Right lung (tissue), 2 donors: ENCODE measurements at regions not wholly inside any gene's neighbourhood (a gene's known extent, or its start where the extent isn't known, plus 50 kb on each side); places are given as distances from the start of the nearest gene placed in this dataset.

Experiments
- DNase-seq, 2 donors: peaks; one replicate each; pipeline ENCODE4 v3.0.0-alpha.2; 2013

DNA sequence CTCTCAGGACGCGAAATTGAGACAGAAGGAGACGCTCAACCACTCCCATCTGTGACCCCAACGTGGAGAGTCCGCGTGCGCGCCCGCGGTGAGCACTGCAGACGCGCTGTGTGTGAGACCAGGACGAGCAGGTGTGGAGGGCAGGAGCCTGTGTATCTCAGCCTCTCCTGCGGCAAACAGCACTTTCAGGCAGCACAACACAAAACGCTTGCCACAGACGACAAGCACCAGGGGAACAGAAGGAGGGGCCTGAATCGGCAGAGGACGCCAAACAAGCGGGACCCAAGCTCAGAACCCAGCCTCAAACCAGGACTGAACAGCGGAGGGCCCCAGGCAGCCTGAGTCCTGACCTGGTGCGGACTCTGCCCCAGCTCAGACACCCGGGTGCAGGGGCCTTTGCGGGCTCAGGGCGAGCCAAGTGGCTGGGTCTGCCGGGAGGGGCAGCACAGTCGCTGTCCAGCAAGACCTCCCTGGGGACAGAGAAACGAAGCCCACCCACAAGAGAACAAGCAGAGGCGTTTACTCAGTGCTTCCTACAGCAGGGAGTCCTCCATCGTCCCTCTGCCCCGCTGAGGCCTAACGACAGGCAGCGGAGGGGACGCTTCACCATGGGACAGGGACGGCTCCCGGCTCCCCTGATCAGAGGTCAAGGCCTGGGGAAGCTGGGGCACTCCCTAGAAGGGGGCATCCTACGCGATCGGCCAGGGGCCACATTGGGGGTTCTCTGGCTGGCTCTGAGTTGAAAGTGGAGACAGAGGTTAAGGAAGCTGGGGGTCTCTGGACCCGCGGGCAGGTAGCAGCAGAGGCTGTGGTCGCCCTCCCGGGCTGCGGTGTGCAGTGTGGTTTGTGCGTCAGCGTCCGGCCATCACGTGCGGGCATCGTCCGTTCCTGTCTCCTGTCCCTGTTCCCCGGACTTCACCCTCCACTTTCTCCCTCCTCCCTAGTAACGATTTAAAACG lies 560.8 kb downstream of the BRD1 start:
- DNase-seq, result no peak

DNA sequence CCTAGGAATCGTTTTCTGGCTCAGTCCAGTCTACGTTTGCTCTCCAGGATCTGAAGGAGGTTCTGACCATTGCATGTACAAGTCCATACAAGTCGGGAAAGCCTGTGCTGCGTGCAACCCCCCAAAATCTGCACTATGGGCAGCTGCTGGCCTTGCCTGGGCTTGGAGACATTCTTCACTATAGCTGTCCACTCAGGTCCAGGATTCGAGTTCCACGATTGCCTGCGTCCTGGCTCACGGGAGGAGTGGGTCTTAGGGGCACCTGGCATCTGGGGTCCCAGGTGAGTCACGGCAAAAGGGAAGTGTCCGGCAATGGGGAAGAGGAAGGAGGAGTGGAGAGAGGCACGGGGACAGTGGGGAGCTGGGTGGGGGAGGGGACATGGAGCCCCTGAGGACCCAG lies 563.0 kb downstream of the BRD1 start:
- DNase-seq, result no peak

DNA sequence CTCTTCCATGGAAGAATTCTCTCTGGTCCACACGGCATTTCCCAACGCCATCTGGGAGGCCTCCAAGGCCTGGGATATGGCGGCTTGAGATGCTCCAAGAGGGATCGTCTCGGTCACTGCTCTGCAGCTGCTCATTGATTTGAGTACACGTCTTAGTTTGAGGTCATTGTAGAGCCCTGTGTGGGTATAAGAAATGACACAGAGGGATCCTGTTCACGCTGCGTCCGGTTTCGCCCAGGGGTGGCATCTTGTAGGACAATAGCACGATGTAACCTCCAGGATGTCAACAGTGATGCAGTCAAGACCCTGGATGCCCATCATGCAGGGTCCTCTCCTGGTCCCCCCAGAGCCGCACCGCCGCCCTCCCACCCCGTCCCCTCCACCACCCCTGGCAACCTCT lies 564.6 kb downstream of the BRD1 start:
- no peak for DNase-seq

DNA sequence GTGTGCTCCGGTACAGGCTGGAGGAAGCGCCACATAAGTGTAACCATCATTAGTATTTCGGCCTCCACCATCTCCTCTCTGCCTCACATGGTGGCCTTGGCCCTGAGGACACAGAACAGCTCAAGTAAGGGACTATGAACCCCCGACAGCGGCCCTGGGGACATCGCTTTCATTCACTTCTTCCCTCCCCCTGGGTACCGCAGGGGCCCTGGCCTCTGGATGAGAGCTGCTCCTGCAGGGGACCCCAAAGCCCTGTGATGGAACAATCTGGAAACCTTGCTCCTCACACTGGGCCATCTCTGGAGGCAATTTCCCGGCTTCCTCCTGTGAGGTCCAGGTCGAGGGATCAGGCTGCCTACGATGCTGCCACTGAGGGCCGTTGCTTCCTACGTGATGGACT lies 565.5 kb downstream of the BRD1 start:
- DNase-seq, result no peak

DNA sequence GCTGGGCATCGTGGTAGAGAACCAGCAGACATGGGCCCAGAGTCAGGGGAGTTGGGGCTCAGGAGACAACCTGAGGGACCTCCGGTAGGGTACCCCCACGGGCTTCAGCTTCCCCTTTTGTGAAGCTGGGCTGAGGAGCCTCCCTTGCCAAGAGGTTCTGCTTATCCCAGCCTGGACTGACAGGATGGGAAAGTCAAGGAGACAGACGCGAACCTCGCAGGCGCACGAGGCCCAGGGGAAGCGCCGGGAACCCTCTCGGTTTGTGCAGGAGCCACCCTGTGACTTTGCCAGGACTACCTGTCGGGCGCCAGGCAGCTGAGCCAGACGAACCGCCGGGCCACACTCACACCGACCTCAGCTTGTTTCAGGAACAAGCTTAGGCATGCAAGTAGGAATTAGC lies 566.1 kb downstream of the BRD1 start:
- DNase-seq, result no peak

DNA sequence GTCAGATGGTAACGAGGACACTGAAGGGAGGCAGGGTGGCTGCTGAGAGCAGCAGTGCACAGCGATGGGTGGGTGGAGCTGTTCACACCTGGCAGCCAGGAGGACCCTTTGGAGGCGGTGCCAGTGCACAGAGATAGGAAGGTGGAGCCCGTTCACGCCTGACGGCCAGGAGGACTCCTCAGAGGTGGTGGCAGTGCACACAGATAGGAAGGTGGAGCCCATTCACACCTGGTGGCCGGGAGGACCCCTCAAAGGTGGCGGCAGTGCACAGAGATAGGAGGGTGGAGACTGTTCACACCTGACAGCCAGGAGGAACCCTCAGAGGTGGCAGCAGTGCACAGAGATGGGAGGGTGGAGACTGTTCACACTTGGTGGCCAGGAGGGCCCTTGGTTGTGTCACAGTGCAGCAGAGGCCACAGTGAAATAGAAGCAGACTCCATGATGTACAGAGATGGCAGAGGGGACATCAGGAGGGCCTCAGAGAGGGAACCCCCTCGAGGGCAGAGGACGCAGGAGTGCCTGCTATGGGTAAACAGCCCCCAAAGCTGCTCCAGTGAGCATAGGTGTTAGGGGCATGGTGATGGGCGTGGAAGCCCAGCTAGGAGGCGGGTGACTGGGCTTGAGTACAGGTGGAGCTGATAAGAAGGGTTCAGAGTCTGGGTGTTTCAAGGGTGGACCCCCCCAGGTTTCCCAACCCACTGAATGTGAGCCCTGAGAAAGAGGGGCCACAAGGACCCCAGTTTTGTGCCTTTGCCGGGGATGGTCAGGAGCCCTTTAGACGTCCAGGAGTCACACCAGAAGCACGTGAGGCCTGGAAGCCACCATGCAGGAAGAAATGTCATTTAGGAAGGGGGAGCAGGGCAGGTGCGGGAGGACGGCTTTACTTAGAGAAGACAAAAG lies 566.7 kb downstream of the BRD1 start:
- DNase-seq, result no peak

DNA sequence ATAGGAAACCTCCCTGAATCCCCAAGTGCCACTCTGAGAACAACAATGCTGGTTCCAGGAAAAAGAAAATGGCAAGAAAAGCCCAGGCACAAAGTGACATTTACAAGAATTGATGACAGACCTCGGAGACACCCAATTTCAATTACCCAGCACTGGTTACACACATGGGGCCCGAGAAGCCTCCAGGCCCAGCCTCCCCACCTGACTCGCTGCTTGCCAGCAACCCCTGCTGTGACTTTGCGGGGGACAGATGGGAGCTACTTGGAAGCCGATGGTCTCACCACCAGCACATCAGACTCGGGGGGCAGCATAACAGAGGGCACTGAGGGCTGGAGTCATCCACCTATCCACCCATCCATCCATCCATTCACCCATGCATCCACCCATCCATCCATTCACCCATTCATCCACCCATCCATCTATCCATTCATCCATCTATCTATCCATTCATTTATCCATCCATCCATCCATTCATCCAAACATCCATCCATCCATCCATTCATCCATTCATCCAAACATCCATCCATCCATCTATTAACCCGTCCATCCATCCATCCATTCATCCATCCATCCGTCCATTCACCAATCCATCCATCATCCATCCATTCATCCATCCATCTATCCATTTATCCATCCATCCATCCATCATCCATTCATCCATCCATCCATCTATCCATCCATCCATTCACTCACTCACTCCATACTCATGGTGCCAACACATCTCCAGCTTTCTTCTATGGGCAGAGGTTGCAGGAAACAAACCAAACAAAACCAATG lies 567.6 kb downstream of the BRD1 start:
- no peak for DNase-seq

DNA sequence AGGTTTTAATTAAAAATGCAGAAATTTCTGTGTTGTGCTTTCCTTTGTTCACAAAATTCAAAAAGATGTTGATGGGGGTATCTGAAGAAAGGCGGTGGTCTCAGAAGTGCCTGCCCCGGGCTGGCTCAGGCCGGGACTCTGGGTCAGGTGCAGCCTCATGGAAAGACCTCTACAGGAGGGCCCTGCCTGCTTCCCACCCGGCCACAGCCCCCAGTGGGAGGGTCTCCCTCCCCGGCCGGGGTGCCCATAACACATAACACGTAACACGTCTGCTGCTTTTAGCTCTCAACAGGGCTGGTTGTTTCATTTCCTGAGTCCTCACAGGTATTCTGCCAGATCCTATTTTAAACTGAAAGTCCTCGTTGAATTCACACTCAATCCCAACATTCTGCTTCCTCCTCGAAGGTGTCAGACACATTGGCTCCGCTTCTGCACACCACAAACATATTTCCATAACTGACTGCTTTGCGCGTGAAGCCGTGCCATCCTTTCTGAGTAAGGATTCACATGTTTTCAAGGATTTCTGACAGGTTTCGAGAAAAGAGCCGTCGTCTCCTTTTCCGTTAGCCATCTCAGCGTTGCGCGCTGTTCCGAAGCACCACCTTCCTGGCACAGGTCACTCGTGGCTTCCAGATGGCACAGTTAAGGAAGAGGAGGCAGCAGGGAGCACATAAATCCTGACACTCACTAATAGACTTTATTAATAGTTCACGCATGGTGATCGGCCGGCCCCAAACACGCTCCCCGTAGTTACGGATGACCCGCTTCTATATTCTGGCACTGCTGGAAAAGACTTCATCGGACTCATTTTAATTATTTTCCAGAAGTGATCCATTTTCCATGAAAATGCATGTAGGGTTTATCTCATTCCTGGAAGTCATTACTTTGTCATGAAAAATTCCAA lies 569.3 kb downstream of the BRD1 start:
- no peak for DNase-seq

DNA sequence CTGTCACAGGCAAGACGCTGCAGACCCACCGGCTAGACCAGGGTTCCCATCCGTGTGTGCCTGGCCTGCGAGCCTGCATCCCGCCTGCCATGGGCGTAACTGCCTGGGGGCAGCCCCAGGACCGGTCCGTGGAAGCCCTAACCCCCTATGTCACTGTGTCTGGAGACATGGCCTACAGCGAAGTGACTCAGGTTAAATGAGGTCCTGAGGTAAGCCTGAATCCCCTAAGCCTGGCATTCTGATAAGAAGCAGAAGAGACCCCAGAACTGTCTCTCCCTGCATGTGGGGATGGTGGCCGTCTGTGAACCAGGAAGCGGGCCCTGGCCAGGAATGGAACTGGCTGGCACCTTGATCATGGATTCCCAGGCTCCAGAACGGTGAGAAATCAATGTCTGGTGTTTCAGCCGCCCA lies 570.1 kb downstream of the BRD1 start:
- DNase-seq, result no peak

DNA sequence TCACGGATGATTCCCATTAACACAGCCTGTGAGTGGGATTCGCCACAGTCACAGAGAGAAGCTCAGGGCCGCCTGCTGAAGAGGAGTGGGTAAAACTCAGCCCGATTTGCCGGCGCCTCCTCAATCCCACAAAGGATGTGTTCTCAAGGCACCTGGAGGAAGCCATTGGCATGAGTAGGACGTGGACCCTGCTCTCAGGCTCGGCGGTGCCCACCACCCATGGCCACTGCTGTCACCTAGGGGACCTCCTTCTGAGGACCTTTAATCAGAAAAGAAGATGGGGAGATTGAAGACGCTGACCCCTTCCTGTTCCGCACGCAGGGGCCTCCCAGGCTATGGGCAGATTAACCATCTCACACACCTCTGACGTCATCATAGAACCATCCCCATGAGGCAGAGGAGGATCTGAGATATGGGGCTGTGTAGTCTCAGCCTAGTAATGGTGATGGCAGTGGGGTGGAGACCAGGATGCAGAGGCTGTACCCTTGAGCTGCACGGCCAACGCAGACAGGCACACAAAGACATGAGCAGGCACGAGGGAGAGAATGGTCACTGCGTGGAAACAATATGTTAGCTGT lies 571.8 kb downstream of the BRD1 start:
- no peak for DNase-seq

DNA sequence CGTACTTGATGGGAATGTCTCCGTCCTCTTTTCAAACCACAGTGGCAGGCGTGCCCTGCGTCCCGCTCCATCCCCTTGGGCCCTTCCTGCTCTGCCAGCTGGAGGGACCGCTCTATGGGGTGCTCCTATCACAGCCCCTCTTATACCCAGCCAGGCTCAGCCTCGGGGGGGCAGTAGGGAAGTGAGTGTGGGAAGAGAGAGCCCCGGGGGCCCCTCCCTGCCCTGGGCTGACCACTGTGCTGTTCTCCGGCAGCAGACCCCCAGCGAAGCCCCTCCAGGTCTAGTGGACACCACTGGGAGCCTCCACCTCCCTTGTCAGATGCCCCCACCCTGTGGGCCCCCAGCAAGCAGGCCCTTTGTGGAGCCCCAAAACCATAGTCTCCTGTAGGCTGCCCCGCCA lies 572.5 kb downstream of the BRD1 start:
- no peak for DNase-seq

DNA sequence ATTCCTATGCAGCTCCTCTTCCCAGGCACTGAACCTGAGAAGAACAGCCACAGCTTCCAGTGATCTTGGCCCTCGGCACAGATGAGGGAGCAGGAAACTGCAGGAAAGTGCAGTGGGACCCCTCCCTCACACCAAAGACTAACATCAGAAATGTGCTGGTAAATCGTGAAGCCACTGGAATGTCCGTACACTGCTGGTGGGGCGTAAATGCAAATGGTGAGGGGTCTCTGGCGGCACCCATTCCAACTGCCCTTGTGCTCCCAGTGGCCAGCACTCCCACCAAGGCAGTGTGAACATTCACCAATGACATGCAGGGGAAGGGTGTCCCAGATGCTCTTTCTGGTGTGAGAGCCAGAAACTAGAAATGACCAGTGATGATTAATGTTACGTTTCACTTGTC lies 574.0 kb downstream of the BRD1 start:
- DNase-seq, result no peak

DNA sequence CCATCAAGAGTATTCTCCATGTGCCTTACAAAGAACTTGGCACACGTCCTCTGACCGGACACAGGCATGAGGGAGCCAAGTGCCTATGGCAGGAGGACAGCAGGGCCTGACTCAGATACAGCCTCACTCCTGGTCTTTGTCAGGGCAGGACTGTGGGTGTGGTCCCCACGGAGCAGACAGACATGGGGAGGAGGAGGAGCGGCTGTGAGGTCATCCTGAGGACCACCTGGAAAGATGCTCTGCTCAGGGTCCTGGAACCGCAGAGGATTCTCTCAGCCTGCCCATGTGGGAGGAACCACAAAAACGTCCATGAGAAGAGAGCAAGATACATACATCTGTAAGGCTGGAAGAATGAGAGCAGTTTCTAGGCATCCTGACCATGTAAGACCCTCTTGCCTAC lies 576.3 kb downstream of the BRD1 start:
- DNase-seq, result no peak

DNA sequence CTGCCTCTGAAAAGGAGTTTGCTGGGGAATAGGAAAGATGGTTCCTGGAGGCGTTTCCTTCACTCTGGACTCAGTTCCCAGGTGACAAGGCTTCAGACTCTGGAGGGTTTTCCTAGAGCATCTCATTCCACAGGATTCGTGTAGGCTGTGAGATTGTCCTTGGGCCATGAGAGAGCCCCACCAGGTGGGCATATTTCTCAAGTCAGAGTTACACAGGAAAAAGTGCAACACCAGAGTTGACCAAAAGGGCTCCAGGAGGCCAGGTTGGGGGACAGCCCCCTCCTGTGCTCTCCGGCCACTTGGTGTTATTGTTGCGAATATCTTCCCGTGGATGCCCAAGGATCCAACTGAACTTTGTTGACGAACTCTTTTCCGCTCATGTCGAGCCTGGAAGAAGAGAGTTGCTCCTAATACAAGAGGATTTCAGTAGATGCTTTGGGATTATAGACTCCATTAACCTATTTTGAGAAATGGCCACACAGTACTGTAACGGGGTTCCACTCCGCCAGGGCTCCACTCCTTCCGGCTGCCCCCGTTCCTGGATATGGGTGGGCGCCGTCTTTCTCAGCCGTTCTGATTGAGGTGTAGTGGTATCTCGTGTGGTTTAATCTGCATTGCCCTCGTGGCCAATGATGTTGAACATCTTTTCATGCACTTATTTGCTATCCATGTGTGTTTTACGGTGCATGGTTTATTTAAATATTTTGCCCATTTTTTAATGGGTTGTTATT lies 580.3 kb downstream of the BRD1 start:
- DNase-seq, result no peak

DNA sequence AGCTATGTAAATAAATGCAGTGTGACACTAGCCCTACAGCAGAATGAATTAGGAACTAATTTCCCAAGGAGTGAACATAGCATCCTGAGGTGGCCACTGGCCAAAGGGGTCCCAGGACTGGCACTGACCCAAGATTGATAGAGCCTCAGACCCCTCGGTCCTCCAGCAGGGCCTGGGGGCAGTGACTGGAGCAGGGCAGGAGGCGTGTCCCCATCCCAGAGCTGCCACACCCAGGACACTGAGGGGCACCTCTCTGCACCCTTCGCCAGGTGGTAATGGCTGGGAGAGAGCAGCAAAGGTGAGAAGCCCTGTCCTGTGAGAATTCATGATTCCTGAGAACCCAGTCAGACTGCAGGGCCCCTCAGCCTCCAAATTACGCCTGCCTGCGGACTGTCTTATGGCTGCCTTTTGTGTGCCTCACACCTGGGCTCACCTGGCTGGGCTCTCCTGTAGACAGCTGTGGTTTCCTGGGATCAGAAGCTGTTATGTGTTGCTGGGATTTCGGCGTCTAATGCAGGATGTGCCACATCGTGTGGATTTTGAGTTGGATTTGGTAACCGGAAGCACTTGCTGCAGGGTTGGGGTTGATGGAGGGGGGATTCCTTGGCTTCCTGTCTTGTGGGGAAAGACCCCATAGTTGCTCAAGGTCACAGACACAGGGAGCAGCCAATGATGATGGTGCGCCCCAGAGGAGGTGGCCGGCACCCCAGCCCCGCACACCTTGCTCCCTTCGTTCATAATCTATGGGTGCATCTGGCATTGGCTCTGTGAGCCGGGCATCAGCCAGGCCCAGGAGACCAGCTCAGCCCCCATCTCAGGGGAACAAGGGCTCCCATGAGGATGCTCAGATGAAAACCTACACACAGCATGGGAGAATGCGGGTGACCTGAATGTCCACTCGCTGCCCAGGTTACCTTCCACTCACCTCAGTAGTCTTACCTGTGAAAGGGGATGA lies 582.9 kb downstream of the BRD1 start:
- no peak for DNase-seq

DNA sequence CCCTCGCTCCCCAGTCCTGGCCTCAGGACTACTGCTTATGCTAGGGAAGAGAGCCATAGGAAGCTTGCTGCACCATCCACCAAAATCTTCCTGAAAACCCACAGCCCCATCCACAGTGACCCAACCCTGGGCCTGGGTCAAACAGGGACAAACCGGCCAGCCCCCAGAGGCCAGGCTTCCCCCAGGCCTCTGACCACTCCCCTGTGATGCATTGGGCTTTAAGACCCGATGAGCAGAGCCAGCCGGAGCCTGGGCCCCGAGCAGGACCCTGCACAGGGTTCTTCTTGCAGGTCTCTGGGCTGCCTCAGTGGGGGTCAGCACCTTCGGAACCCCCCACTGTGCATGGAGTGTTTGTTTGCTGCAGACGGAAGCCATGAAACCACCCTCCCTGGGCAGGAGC lies 583.7 kb downstream of the BRD1 start:
- DNase-seq, result no peak

DNA sequence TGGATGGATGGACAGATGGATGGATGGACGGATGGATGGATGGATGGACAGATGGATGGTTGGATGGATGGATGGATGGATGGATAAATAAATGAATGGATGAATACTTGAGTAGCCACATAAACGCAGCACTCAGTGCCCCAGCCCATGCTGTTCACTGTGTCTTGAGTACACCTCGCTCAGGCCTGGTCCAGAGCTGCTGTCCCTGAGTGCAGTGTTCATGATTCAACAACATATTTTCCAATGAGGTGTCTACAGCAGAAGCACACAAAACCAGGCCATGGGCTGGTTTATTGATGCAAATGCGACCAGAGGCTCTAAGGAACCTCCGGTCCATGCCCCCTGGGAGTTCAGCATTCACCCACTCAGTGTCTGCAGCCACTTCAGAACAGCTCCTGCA lies 584.3 kb downstream of the BRD1 start:
- no peak for DNase-seq

DNA sequence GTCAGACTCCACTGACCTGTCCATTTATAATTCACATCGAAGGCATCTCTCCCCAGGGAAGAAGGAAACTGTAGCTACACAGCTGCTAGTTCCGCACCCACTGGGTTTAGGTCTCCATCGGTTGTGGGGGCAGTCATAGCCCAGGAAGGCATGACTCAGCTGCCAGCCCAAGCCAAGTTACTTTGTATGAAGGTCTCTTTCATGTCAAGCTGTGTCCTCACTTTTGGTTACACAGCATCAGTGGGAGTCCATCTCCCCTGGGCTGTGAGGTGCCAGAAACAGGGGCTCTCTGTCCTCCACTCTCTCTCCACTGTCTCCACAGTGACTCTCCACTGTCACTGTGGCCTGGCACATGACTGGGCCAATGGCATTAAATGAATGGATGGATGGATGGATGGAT lies 585.2 kb downstream of the BRD1 start:
- no peak for DNase-seq
